ENCODE measurements at regions not wholly inside any gene's neighbourhood (a gene's known extent, or its start where the extent isn't known, plus 50 kb on each side); places are given as distances from the start of the nearest gene placed in this dataset.
"Not testable (repeated sequence)": the region's sequence is repeated elsewhere in the genome, so short reads cannot be mapped to it uniquely, and the experiment has no call there.

DNA sequence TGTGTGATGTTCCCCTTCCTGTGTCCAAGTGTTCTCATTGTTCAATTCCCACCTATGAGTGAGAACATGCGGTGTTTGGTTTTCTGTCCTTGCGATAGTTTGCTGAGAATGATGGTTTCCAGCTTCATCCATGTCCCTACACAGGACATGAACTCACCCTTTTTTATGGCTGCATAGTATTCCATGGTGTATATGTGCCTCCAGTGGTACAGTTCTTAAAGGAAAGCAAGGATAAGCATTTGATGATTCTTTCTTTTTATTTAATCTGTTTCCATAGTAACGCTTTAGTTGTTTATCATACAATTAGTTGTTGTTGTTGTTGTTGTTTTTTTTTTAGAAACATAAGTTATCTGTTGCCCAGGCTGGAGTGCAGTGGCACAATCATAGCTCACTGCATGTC lies 133.1 kb downstream of the TSEN15 start:
- not testable (repeated sequence) for DNase-seq

- no peak for DNase-seq
These were observed 133.8 kb downstream of the TSEN15 start for GRCh38 chr1:184185347-184185746.

DNA sequence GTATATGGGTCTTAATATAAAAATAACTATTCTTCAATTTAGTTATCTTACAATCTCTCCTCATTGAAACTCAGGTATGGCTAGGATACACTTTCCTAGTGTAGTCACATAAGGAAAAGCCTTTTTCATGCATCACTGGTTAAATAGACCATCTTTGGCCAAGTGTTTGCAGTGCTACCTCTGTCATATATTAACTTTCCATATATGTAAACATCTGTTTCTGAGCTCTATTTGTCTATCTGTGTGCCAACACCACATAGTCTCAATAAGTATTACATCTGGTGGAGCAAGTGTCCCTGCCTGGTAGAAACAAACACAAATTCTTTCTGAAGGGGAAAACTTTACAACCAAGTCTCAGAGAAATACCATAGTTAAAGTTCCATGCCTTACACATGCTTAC lies 134.6 kb downstream of the TSEN15 start:
- no peak for DNase-seq

- DNase-seq, result no peak
These were observed 135.6 kb downstream of the TSEN15 start for GRCh38 chr1:184187097-184187496.

- DNase-seq, result no peak
These were observed 136.5 kb downstream of the TSEN15 start for GRCh38 chr1:184188037-184188436.

DNA sequence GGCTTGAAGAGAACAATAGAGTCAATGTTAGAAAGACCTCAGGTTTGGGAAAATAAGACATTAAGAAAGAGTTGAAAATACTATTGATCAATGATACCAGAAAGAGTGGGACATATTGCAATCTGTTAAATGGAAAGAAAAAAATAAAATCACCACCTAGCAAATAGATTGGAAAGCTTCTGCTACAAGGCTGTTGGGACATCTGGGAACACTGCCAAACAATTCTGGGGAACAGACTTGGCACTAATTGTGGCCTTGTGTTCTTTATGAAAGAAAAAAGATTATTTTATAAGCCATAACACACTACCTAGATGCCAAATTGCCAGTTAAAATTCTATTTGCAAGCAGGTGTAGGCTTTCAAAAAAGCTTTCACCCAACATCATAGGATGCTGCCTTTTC lies 137.8 kb downstream of the TSEN15 start:
- no peak for DNase-seq

GRCh38 chr1:184190616-184191015 lies 139.1 kb downstream of the TSEN15 start:
- DNase-seq, result no peak

- no peak for DNase-seq
These were observed 139.7 kb downstream of the TSEN15 start for GRCh38 chr1:184191181-184191621.

GRCh38 chr1:184192796-184193195 lies 141.3 kb downstream of the TSEN15 start:
- DNase-seq, result no peak

- DNase-seq, result no peak
These were observed 141.9 kb downstream of the TSEN15 start for GRCh38 chr1:184193451-184193850.

GRCh38 chr1:184194236-184194635 lies 142.7 kb downstream of the TSEN15 start:
- DNase-seq, result no peak

- not testable (repeated sequence) for DNase-seq
These were observed 144.2 kb downstream of the TSEN15 start for GRCh38 chr1:184195722-184196121.

- no peak for DNase-seq
These were observed 146.3 kb downstream of the TSEN15 start for GRCh38 chr1:184197831-184198230.

DNA sequence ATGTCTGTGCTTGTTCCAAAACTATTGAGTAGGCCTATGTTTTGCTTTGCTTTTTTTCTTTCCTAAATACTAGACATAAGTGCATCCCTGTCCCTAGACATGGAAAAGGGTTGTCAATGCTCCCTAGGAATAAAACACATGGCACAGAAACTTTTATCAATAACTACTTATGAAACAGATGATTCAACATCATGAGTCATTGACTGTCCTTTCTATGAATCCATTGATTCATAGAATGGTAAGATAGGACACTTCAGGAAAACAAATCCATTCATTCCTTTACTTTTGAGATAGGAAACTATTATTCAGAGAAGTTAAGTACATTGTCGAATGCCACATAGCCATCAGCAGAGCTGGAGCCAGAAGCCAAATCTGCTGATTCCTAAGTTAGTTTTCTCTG lies 147.5 kb downstream of the TSEN15 start:
- DNase-seq, result no peak

- no peak for DNase-seq
These were observed 148.0 kb downstream of the TSEN15 start for GRCh38 chr1:184199438-184200085.

DNA sequence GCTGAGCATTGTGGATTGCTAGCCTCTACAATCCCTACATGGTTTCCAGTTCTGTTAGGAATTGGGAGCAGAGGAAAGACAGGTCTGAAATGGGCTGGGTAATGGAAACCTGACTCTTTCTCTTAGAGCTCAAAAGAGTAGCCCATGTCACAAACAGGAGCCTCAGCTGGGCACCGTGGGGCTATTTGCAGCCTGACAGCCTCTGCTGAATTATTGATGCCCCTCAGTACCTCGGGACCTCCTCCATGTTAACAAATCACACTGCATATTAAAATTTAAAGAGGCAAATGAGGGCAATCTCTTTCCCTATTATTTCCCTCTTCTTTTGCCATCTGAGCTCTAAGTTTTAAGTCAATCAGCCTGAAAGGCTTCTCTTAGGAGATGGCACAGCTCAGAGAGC lies 157.1 kb downstream of the TSEN15 start:
- no peak for DNase-seq

DNA sequence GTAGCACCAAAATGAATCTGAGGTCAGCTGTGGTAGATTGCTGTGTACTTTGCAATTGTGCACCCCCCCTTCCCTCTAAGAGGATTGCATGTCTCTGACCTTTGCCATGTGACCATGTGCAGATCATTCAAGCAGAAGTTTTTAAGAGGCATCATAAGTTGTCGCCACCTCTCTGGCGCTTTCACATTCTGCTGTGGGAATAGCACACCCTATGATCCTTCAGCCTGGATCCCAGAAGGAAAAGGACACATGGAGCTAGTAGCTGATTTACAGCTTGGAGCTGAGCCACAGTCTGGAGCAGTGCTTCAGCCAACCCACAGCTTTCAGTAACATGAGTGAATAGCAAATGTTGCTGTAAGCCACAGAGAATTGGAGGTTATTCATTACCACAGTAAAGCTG lies 158.5 kb downstream of the TSEN15 start:
- DNase-seq, result no peak

DNA sequence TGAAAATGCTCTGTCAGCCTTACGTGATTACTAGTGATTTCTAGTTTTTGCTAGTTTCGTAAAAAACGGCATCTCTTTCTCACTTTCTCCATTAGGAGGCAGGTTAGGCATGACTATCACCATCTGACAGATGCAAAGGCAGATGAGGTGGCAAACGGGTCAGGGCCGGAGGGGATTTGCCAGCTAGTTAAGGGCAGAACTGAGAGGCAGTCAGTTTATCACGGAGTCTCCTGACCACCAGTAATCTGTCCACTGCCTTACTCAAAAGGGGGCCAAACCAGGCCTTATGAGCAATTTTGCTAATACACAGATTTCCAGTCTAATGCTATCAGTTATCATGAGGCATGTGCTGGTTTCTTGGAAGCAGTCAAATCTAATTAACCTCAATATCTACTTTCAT lies 159.3 kb downstream of the TSEN15 start:
- no peak for DNase-seq

DNA sequence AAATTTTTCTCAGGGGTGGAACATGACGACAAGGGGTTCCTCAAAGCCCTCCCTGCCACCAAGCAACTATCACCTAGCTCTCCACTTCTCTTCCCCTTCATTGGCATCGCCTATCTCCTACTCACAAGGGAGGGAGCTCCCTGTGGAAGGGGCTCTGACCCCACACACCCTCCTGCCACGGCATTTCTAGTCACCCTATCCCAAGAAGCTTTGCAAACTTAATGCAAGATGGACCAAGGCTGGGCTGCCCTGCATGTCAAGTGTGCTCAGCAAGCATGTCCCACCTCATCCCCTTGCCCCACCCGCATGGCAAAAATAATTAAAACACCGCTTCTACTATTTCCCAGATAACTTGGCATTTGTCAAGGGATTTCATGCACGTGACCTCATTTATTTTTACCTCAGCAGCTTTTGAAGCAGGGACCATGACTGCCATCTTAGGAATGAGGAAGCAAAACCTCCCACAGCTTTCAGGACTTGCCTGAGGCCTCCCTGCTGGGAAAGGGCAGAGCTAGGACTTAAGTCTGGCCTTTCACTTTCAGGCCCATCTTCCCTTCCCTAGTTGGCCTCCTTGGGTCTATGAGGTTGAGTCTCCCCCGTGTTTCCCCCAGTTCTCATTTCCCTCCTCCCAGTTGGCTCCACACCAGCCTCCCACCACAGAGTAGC lies 161.3 kb downstream of the TSEN15 start:
- DNase-seq, result no peak

GRCh38 chr1:184214128-184214527 lies 162.6 kb downstream of the TSEN15 start:
- no peak for DNase-seq

- DNase-seq, result no peak
These were observed 163.9 kb downstream of the TSEN15 start for GRCh38 chr1:184215274-184215925.

DNA sequence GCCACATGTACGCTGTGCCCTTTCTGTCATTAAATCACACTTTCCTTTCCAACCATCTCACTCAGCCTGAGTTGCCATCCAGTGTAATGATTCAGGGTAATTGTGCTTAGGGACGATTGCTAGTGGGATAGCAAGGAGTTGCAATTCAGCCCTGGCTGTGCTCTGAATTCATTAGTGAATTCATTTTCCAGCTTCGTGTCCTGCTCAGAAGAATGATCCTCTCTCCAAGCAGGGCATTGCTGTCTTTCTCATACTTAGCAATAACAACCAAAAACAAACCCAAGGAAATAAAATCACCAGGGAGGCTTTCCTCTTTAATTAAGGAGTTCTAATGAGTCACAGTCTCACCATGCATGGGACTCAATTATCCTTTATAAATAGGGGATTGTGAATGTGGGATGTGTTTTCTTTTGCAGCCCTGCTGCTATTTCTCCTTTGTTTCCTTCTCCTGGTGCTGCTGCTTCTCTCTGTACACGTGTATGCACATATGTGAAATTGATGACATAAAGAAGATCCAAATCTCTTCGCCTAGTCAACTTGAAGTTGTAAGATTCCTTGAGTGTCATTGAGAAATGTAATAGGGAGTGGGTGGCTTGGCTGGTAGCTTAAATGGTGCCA lies 167.0 kb downstream of the TSEN15 start:
- DNase-seq, result no peak

DNA sequence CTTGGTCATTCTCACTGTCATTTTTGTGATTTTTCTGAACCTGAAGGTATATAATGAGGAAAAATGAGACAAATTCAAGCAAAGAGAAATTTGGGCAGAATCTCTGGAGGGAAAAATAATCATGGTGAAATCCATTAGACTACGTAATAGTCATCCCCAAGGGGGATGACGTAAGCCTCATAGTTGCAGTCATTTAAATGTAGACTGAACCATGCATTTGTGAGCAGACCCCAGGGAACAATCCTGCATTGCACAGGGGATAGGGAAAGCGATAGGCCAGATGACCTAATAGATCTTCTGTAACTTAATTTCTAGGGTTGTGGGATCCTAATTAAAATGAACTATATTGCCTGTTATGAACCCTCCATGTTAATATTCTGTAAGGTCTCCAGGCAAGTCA lies 167.4 kb upstream of the C1orf21 start:
- DNase-seq, result no peak

- DNase-seq, result no peak
These were observed 166.9 kb upstream of the C1orf21 start for GRCh38 chr1:184219883-184220282.
